Fibroblast of villous mesenchyme (primary cell): ENCODE measurements at regions not wholly inside any gene's neighbourhood (a gene's known extent, or its start where the extent isn't known, plus 50 kb on each side); places are given as distances from the start of the nearest gene placed in this dataset.
"Not testable (repeated sequence)": the region's sequence is repeated elsewhere in the genome, so short reads cannot be mapped to it uniquely, and the experiment has no call there.

Experiments
- DNase-seq: peaks from one replicate; pipeline ENCODE4 v3.0.0-alpha.2; 2010; ENCODE audit warnings: low read depth
- H3K4me3 ChIP-seq: 2 replicates; pipeline ENCODE4 v1.5.1; 2011; ENCODE audit warnings: low read depth, mild to moderate bottlenecking, low read length
- CTCF ChIP-seq: IDR thresholded peaks from 2 replicates; pipeline ENCODE4 v1.5.1; 2012; ENCODE audit warnings: low read depth, mild to moderate bottlenecking, low read length; ENCODE audit not compliant: insufficient read depth

DNA sequence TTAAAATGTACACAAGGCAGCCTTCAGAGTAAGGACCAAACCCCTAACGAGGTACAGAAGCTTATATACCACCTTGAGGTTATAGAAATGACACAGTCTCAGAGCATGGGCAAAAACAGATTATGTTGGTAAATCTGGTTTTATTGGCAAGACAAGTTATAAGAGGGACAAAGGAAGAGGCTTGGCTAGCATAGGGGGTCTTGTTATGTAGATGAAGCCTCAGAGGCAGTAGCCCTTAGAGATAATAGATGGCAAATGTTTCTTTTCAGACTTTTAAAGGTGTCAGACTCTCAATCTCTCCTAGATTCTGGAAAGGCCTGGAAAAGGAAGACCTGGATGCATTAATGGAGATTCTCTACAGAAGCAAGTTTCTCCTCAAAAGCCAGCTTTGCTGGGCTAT lies 123.3 kb upstream of the ATXN1 start:
- DNase-seq = no peak
- no peak overlapping the region for H3K4me3 ChIP-seq
- no peak for TF ChIP-seq CTCF

GRCh38 chr6:16883414-16883813 lies 122.2 kb upstream of the ATXN1 start:
- H3K4me3 ChIP-seq = no peak overlapping the region
- DNase-seq = no peak
- TF ChIP-seq CTCF = no peak

DNA sequence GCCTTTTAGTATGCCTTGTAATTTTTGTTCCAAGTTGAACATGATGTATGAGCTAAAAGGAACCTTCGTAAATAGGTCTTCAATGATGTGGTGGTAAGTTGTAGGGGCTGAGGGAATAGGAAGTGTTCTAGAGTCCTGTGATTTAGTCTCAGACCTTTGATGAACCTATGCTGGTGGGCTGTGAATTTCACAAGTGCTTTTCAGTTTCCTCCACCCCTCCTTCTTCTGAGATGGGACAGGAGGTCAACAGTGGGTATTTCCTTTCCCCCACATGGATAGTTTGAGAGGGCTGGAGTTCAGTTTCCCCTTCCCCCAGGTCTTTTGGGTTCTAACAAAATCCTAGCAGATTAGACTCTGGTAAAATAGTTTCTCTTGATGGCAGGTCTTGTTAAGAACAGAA lies 121.0 kb upstream of the ATXN1 start:
- H3K4me3 ChIP-seq = no peak overlapping the region
- TF ChIP-seq CTCF = no peak
- no peak for DNase-seq

- not testable (repeated sequence) for DNase-seq, H3K4me3 ChIP-seq
Observed at GRCh38 chr6:16876852-16877251, 115.6 kb upstream of the ATXN1 start.

DNA sequence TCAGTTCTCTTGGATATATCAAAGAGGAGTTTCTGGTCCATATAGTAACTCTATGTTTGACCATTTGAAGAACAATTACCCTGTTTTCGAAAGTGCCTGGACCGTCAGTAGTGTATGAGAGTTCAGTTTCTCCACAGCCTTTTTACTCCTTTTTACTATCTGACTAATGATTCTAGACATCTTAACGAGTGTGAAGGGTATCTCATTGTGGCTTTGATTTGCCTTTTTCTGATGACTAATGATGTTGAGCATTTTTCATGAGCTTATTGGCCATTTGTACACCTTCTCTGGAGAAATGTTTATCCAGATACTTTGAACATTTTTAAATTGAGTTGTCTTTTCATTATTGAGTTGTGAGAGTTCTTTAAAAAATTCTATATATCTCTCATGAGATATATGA lies 114.9 kb upstream of the ATXN1 start:
- DNase-seq = peak; percentile 22
- no peak for TF ChIP-seq CTCF
- H3K4me3 ChIP-seq = no peak overlapping the region

GRCh38 chr6:16873698-16874097 lies 112.4 kb upstream of the ATXN1 start:
- TF ChIP-seq CTCF = no peak
- H3K4me3 ChIP-seq = no peak overlapping the region
- no peak for DNase-seq

- DNase-seq = peak; percentile 77
- peak; percentile 31 for TF ChIP-seq CTCF
- no peak overlapping the region for H3K4me3 ChIP-seq
Observed at GRCh38 chr6:16872543-16873235, 111.4 kb upstream of the ATXN1 start.

GRCh38 chr6:16871047-16871446 lies 109.8 kb upstream of the ATXN1 start:
- no peak overlapping the region for H3K4me3 ChIP-seq
- no peak for TF ChIP-seq CTCF
- DNase-seq = no peak
